IPS-18a (cell line): ENCODE measurements at regions not wholly inside any gene's neighbourhood (a gene's known extent, or its start where the extent isn't known, plus 50 kb on each side); places are given as distances from the start of the nearest gene placed in this dataset.

ENCODE experiments used
- H3K27ac ChIP-seq: one replicate; pipeline ENCODE4 v1.5.1; 2013; ENCODE audit warnings: low read length
- H3K27me3 ChIP-seq: one replicate; pipeline ENCODE4 v1.6.1; 2013; ENCODE audit warnings: mild to moderate bottlenecking, low read length; ENCODE audit not compliant: control insufficient read depth, insufficient read depth
- H3K36me3 ChIP-seq: one replicate; pipeline ENCODE4 v1.6.1; 2013; ENCODE audit warnings: low read depth, low read length; ENCODE audit not compliant: control insufficient read depth
- H3K4me1 ChIP-seq: one replicate; pipeline ENCODE4 v1.6.1; 2013; ENCODE audit warnings: low read depth, low read length; ENCODE audit not compliant: control insufficient read depth
- H3K4me3 ChIP-seq: one replicate; pipeline ENCODE4 v1.5.1; 2013; ENCODE audit warnings: low read length
- H3K9ac ChIP-seq: one replicate; pipeline ENCODE4 v1.6.1; 2013; ENCODE audit warnings: mild to moderate bottlenecking, low read length, moderate library complexity
- H3K9me3 ChIP-seq: one replicate; pipeline ENCODE4 v1.6.1; 2013; ENCODE audit warnings: low read depth, low read length; ENCODE audit not compliant: control insufficient read depth

DNA sequence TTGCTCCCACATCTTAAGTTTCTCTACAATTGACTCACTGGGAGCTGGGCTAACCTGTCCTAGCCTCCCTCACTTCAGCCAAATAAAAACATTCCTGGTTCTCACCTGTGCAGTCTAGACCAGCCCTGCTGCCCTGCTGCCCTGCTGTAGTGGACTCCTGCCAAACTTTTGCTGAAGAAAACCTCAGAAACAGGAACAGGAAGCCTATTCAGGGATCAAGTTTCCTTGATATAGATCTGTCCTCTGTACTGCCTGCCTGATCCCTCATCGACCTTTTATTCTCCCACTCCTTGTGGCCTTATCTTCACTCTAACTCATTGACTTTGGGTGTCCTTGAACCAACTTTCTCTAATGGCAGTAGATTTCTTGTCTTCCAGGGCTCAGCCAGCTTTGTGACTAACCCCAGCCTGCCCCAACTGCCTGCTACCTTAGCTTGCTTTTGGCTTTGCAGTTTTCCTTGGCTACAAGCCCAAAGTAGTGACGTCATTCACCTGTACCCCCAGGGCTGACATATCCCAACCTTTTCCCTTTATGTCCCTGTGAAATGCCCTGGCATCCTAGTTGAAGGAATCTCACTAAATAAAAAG lies 234.8 kb downstream of the DUSP6 start:
- no peaks in the 10 kb centered on the region for H3K27me3 ChIP-seq
- no peaks in the 10 kb centered on the region for H3K36me3 ChIP-seq
- no peak overlapping the region for H3K27ac ChIP-seq
- H3K9me3 ChIP-seq, result no peaks in the 10 kb centered on the region
- no peak overlapping the region for H3K9ac ChIP-seq
- no peak overlapping the region for H3K4me3 ChIP-seq
- no peaks in the 10 kb centered on the region for H3K4me1 ChIP-seq

DNA sequence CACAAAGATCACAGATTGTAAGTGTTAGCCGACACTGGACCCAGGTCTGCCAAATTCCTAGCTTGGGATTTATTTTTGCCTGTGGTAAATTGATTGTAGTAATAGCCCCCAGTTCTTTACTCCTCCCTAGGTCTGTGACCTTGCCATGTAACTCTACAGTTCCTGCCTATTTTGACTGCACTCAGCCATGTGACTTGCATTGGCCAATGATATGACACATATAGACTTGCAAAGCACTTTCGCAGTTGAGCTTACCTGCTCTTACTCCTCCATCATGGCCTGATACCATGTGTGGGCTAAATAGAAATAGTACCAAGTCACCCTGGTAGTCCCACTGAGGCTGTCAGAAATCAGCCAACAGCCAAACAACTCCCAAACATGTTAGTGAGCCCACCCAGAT lies 240.3 kb downstream of the DUSP6 start:
- Histone ChIP-seq H3K36me3 (no peaks in the 10 kb centered on the region), H3K9me3 (no peaks in the 10 kb centered on the region), H3K27me3 (no peaks in the 10 kb centered on the region), H3K4me3 (no peak overlapping the region), H3K27ac (no peak overlapping the region), H3K9ac (no peak overlapping the region), H3K4me1 (peaks cover 6% of the 10 kb centered on the region)

- Histone ChIP-seq H3K27me3 (no peaks in the 10 kb centered on the region), H3K4me1 (peaks cover 12% of the 10 kb centered on the region), H3K9ac (no peak overlapping the region), H3K27ac (no peak overlapping the region), H3K4me3 (no peak overlapping the region), H3K36me3 (no peaks in the 10 kb centered on the region), H3K9me3 (no peaks in the 10 kb centered on the region)
Observed at GRCh38 chr12:89108265-89108664, 244.0 kb downstream of the DUSP6 start.

GRCh38 chr12:89106950-89107349 lies 245.4 kb downstream of the DUSP6 start:
- peaks cover 12% of the 10 kb centered on the region for H3K4me1 ChIP-seq

GRCh38 chr12:89105243-89105642 lies 247.1 kb downstream of the DUSP6 start:
- Histone ChIP-seq H3K9ac (no peak overlapping the region), H3K4me3 (no peak overlapping the region), H3K4me1 (peaks cover 27% of the 10 kb centered on the region), H3K27ac (no peak overlapping the region), H3K9me3 (no peaks in the 10 kb centered on the region), H3K27me3 (no peaks in the 10 kb centered on the region), H3K36me3 (no peaks in the 10 kb centered on the region)

More at GRCh38 chr12:89106950-89107349, 245.4 kb downstream of the DUSP6 start:
- Histone ChIP-seq H3K36me3 (no peaks in the 10 kb centered on the region), H3K27me3 (no peaks in the 10 kb centered on the region), H3K4me3 (no peak overlapping the region), H3K27ac (no peak overlapping the region), H3K9ac (no peak overlapping the region), H3K9me3 (no peaks in the 10 kb centered on the region)

DNA sequence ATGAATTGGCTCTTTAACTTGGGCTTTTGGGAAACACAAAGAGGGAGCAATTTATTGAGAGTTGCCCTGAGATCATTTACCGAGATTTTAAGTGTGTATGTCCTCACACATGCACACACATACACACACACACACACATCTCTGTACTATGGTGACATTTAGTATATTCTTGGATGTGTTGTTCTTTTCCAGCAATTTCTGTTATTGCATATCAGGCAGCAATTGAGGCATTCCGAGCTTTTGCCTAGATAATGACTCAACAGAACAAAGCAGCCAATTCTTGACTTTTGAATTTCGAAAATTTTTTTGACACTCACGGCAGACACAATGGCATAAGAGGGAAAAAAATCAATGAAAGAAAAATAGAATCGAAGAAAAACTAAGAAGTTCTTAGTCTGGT lies 248.5 kb downstream of the DUSP6 start:
- Histone ChIP-seq H3K36me3 (no peaks in the 10 kb centered on the region), H3K4me1 (peaks cover 42% of the 10 kb centered on the region), H3K9me3 (no peaks in the 10 kb centered on the region), H3K27me3 (no peaks in the 10 kb centered on the region), H3K27ac (no peak overlapping the region), H3K4me3 (no peak overlapping the region), H3K9ac (no peak overlapping the region)

GRCh38 chr12:89101440-89101839 lies 250.9 kb downstream of the DUSP6 start:
- no peaks in the 10 kb centered on the region for H3K9me3 ChIP-seq
- H3K9ac ChIP-seq, result no peak overlapping the region
- no peaks in the 10 kb centered on the region for H3K36me3 ChIP-seq
- H3K4me1 ChIP-seq, result peaks cover 53% of the 10 kb centered on the region
- H3K4me3 ChIP-seq, result no peak overlapping the region
- no peaks in the 10 kb centered on the region for H3K27me3 ChIP-seq
- no peak overlapping the region for H3K27ac ChIP-seq

GRCh38 chr12:89098441-89099112 lies 253.7 kb downstream of the DUSP6 start:
- Histone ChIP-seq H3K27ac (peak overlapping the region; percentile 47), H3K9ac (peak overlapping the region; percentile 24), H3K4me3 (peak overlapping the region; percentile 41)

DNA sequence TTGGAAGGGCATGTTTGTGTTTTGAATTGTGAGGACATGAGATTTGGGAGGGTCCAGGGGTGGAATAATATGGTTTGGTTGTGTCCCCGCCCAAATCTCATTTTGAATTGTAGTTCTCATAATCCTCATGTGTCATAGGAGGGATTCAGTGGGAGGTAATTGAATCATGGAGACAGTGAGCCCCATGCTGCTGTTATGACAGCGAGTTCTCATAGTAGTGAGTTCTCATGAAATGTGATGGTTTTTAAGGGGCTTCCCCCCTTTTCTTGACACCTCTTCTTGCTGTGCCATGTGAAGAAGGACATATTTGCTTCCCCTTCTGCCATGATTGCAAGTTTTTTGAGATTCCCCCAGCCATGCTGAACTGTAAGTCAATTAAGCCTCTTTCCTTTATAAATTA lies 260.0 kb downstream of the DUSP6 start:
- Histone ChIP-seq H3K4me3 (no peak overlapping the region), H3K9me3 (peaks cover 15% of the 10 kb centered on the region), H3K4me1 (peaks cover 15% of the 10 kb centered on the region), H3K27me3 (no peaks in the 10 kb centered on the region), H3K9ac (no peak overlapping the region), H3K27ac (no peak overlapping the region), H3K36me3 (no peaks in the 10 kb centered on the region)

More at GRCh38 chr12:89098441-89099112, 253.7 kb downstream of the DUSP6 start:
- Histone ChIP-seq H3K36me3 (no peaks in the 10 kb centered on the region), H3K27me3 (no peaks in the 10 kb centered on the region), H3K9me3 (no peaks in the 10 kb centered on the region), H3K4me1 (peaks cover 46% of the 10 kb centered on the region)

- Histone ChIP-seq H3K4me3 (no peak overlapping the region), H3K9me3 (peaks cover 15% of the 10 kb centered on the region), H3K27me3 (no peaks in the 10 kb centered on the region), H3K9ac (no peak overlapping the region), H3K4me1 (peaks cover 17% of the 10 kb centered on the region), H3K27ac (no peak overlapping the region), H3K36me3 (no peaks in the 10 kb centered on the region)
Observed at GRCh38 chr12:89091293-89091841, 260.9 kb downstream of the DUSP6 start.

DNA sequence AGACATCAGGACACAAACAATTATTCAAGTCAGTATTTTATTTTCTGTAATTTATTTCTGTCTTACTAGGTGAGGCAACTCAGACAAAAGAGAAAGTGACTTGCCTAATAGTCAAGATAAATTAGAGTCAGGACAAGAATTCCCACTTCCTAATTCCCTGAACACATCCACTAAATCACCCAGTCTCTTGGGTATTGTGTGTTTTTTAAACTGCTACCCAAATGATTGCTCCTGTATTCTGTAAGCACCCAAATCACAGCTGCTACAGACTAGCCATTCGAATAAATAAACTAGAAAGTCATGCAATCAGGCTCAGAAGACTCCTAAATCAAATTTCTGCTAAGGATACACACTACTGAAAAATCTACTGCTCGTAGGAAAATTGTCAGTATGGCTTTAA lies 263.0 kb downstream of the DUSP6 start:
- Histone ChIP-seq H3K27ac (no peak overlapping the region), H3K9me3 (peaks cover 15% of the 10 kb centered on the region), H3K9ac (no peak overlapping the region), H3K4me3 (no peak overlapping the region), H3K27me3 (no peaks in the 10 kb centered on the region), H3K4me1 (peaks cover 28% of the 10 kb centered on the region), H3K36me3 (no peaks in the 10 kb centered on the region)

- peak overlapping the region; percentile 7 for H3K9ac ChIP-seq
- H3K4me3 ChIP-seq, result peak overlapping the region; percentile 22
- H3K27ac ChIP-seq, result no peak overlapping the region
- no peaks in the 10 kb centered on the region for H3K27me3 ChIP-seq
- peaks cover 15% of the 10 kb centered on the region for H3K9me3 ChIP-seq
- peaks cover 32% of the 10 kb centered on the region for H3K4me1 ChIP-seq
- H3K36me3 ChIP-seq, result no peaks in the 10 kb centered on the region
Observed at GRCh38 chr12:89087876-89088275, 264.4 kb downstream of the DUSP6 start.
